ENCODE measurements at regions not wholly inside any gene's neighbourhood (a gene's known extent, or its start where the extent isn't known, plus 50 kb on each side); places are given as distances from the start of the nearest gene placed in this dataset.

- DNase-seq (ENCODE audit: insufficient read length, low spot score) (peak; percentile 81), FAIRE-seq (no peak)
Observed at GRCh38 chr1:5509664-5510452, 482.4 kb downstream of the NPHP4 start.

GRCh38 chr1:5508669-5509330 lies 483.4 kb downstream of the NPHP4 start:
- DNase-seq (ENCODE audit: insufficient read length, low spot score) (no peak), FAIRE-seq (no peak)

DNA sequence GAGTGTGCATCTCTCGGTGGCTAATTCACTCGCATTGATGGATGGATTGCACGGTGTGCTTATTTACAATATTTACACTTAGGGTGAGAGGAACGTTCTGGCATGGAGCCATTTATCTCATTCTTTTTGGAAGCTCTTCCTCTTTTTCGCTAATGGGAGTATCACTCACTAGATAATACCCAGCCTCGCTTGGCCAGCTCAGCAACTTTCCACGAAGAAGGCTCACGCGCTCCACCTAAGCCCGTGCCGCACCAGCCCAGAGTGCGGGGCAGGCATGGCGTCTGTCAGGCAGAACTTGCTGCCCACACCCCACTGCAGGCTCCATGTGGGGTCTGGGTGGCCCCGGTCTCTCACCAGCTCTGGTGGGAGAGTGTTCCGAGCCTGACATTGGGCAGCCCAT lies 484.9 kb downstream of the NPHP4 start:
- FAIRE-seq (no peak), DNase-seq (ENCODE audit: insufficient read length, low spot score) (no peak)

- no peak for DNase-seq (ENCODE audit: insufficient read length, low spot score)
- FAIRE-seq = no peak
Observed at GRCh38 chr1:5506634-5507033, 485.6 kb downstream of the NPHP4 start.

DNA sequence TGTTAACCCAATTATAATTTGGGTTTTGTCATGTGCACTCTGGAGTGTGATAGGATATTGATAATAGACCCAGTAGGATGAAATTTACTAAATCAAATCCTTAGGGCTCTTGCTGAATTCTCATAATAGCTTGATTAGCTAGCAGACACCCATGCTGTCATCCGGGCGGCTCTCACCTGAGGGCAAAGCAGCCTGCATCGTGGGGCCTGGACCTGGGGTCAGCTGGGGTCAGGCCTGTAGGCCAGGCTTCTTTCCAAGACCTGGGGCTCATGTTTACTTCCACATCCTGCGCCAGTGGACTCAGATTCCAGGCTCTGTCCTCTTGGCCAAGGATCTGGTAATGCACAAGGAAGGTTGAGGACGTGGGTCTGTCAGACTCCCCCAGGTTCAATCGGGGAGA lies 486.3 kb downstream of the NPHP4 start:
- DNase-seq (ENCODE audit: insufficient read length, low spot score) (no peak), FAIRE-seq (no peak)

GRCh38 chr1:5504364-5504740 lies 487.9 kb downstream of the NPHP4 start:
- no peak for FAIRE-seq
- DNase-seq (ENCODE audit: insufficient read length, low spot score) = no peak

DNA sequence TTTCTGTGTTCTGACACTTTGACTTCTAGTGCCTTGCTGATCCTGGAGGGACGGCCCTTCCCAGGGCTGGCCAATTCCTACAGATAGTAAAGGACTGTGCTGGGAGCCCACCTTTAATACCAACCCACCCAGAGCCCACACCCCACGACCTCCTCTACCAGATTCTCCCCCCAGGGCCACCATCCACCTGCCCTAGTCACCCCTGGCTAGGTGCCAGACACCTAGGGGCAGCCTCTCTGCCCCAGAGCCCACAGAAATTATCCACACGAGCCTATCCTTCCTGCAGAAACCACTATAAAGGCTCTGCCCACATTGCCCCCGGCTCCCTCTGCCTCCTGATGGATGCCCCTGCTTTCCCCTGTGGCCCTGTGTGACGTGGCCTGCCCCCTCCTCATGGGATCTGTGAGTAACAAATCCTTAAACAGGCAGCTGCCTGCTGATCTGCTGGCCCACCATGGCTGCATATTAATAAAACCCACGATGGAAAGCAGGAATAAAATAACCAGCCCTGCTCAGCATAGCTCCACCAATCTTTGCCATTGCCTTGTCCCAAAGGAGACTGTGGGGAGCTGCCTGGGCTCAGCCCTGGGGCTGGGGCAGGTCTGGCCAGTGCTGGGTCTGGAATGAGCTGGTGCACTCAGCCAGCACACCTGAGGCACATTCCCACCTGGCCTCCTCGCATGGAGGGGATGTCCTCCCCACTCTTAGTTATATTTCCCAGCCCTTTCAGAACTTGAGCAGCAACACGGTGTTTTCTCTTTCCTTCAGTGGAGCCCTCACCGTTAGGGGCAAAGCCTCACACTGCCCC lies 488.5 kb downstream of the NPHP4 start:
- FAIRE-seq = no peak
- no peak for DNase-seq (ENCODE audit: insufficient read length, low spot score)

GRCh38 chr1:5502311-5503194 lies 489.7 kb downstream of the NPHP4 start:
- no peak for DNase-seq (ENCODE audit: insufficient read length, low spot score)
- FAIRE-seq = no peak

GRCh38 chr1:5501206-5501930 lies 490.9 kb downstream of the NPHP4 start:
- DNase-seq (ENCODE audit: insufficient read length, low spot score) = no peak

DNA sequence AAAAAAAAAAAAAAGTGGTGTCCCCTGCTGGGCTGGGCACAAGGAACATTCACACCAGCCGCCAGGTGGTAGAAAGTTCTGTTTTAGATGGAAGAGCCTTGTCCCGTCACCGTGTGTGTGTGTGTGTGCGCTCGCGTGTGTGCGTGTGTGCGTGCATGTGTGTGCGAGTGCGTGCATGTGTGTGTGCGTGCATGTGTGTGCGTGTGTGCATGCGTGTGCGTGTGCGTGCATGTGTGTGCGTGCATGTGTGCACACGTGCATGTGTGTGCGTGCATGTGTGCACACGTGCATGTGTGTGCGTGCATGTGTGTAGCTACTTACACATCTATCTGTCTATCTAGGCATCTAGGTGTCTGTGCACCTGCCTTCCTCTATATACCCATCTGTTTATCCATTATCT lies 491.7 kb downstream of the NPHP4 start:
- no peak for DNase-seq (ENCODE audit: insufficient read length, low spot score)
- FAIRE-seq = no peak

More at GRCh38 chr1:5501206-5501930, 490.9 kb downstream of the NPHP4 start:
- FAIRE-seq = no peak

- DNase-seq (ENCODE audit: insufficient read length, low spot score) = no peak
- FAIRE-seq = no peak
Observed at GRCh38 chr1:5497503-5497902, 494.7 kb downstream of the NPHP4 start.

DNA sequence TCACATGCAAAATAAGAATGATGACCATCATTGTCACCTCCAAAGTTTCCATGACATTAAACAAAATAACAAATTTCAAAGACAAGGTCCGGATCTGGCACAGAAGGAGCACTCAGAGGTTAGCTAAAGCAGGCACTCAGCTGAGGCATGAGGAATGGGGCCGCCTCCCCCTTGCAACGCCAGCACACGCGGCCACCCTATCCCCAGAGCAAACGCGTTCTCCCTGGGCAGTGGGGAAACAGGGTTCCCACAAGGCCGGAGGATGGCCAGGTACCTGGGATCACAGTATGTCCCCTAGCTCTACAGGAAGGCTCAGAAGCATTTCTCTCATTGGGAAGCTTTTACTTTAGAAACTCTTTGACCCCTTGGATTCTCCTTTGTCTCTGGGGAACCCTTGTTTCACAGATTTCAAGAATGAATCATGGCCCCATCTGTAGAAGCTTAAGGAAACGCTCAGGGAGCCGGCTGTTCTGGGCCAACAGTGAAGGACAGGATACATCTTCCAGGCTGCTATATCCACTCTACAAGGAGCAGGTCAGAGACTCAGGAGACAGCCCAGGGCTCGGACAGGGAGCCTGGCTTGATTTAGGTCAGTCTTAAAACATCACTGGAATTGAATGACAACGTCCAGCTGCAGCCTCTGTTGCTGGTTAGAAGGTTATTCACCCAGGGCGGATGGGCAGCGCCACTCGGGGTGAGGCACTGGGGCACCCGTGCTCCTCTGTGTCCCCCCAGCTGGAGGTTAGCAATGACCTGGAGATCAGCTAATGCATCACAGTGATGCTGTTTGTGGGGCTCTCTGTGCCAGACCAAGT lies 496.4 kb downstream of the NPHP4 start:
- FAIRE-seq (no peak), DNase-seq (ENCODE audit: insufficient read length, low spot score) (no peak)

GRCh38 chr1:5494518-5494917 lies 497.7 kb downstream of the NPHP4 start:
- no peak for DNase-seq (ENCODE audit: insufficient read length, low spot score)
- no peak for FAIRE-seq

DNA sequence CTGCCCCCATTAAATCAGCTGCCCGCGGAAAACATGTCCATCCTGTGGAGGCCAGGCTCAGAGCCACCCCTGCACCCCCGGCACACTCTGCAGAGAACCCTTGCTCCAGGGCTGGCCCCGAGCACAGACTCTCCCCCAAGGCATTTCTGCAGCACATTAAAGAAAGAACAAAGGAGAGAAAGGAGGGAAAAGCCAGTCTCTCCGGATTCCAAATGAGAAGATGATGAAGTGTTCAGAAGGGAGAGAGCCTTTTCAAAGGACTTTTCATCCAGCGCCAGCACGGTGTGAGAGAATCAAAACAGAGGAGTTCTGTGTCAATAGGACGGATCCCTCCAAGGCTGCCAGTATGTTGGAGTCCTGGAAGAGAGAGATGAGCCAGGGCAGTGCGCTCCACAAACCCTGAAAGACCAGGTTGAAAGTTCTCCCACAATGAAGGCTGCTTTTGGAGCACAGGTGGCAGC lies 498.3 kb downstream of the NPHP4 start:
- no peak for FAIRE-seq
- no peak for DNase-seq (ENCODE audit: insufficient read length, low spot score)

GRCh38 chr1:5493275-5493674 lies 498.9 kb downstream of the NPHP4 start:
- DNase-seq (ENCODE audit: insufficient read length, low spot score) (no peak), FAIRE-seq (no peak)

DNA sequence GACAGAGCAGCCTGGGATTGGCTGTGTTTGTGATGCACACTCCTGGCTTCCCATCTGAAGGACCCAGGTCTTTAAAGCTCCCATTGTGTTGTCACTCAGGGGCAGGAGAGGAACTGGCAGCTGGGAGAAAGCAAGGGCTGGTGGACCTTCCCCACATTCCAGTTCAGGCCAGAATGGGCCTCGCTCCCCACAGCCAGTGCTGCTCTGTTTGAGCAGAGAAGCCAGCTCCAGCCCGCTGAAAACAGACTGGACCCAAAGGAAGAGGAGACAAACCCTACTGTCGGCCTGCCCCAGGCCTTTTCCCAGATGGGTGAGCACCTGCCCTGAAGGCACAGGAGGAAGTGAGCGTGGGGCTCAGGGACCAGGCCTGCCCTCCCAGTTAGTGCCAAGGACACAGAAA lies 499.4 kb downstream of the NPHP4 start:
- DNase-seq (ENCODE audit: insufficient read length, low spot score) (no peak), FAIRE-seq (no peak)

DNA sequence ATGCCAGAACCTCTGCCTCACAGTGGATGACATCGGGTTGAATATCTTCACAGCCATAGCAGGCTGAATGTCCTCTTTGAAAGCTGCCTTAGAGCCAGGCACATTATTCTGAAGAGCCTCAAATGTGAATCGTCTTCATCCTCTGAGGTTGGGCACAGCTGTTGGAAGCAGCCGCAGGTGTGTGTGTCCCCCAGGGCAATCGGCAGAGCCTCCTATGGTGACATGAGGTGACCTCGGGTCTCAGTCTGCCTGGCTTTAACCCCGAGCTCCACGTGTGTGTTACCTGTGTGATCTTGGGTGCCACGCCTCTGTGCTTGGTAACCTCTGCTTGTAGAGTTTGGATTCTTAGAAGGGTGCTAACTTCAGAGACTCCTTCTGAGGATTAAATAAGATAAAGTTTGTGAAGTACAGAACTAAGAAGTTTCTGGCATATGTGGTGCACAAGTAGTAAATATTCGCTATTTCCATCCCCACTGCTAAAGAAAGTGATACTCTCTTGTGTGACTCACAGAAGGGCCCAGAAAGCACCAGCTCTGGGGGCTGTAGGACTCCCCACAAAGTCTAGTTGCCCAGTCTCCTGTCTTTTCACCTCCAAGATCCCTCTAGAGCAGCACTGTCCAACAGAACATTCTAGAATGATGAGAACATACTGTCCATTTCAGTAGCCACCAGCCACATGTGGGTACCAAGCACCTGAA lies 500.9 kb downstream of the NPHP4 start:
- DNase-seq (ENCODE audit: insufficient read length, low spot score) = no peak
- FAIRE-seq = no peak

DNA sequence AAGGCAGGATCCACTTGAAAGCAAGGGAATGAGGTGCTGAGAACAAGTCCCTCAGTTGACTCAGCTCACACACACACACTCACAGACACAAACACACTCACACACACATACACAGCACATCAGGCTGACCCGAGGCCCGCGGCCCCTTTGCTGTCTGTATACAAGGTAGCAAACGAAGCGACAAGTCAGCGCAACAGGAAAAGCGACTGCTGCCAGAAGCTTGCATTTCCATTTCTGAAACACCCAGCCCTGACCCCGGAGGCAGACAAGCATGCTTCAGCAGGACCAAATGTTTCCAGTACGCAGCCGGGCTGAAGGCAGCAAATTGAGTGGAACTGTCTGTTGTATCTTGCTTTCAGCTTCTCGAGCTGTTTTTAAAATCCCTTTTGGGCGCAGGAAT lies 501.6 kb downstream of the NPHP4 start:
- FAIRE-seq (no peak), DNase-seq (ENCODE audit: insufficient read length, low spot score) (no peak)

Measured in GM19239 (cell line).